ENCODE measurements at regions not wholly inside any gene's neighbourhood (a gene's known extent, or its start where the extent isn't known, plus 50 kb on each side); places are given as distances from the start of the nearest gene placed in this dataset.

DNA sequence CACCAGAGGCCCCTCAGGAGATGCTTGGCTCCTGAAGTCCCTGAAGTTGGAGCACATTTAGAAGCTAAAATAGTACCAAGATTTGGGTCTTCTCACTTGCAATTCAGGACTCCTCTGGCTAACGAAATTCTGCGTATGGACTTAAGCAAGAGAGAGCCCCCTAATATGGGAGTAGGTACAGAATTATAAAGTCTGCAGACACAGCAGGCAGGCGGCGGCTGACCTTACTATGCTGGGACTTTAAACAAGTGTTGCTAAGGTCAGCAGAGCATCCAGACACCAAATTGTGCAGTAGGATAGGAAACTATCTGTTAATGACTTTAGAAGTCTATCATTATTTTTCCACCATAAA is 104.5 kb upstream of the PDE4B start:
- Histone ChIP-seq H3K4me3 (ENCODE audit: low read depth in 1 of 2, low read length in 2 of 2) (no peak overlapping the region), H2AFZ (ENCODE audit: low read depth, low read length) (no peak overlapping the region), H3K4me2 (ENCODE audit: insufficient read depth, low read length) (no peak overlapping the region), H3K27me3 (ENCODE audit: insufficient read depth, low read length, poor library complexity) (no peaks in the 10 kb centered on the region), H3K4me1 (ENCODE audit: insufficient read depth, low read length) (peaks cover 12% of the 10 kb centered on the region), H3K27ac (ENCODE audit: low read length) (no peak overlapping the region), H4K20me1 (ENCODE audit: insufficient read depth, low read length) (no peaks in the 10 kb centered on the region), H3K9ac (ENCODE audit: low read depth, low read length) (no peak overlapping the region), H3K36me3 (ENCODE audit: insufficient read depth, low read length) (no peaks in the 10 kb centered on the region), H3K79me2 (ENCODE audit: insufficient read depth, low read length) (no peaks in the 10 kb centered on the region), H3K9me3 (ENCODE audit: insufficient read depth, low read length, severe bottlenecking) (no peaks in the 10 kb centered on the region)
- DNase-seq (no peak), ATAC-seq (ENCODE audit: insufficient read depth, low read depth) (no peak)
- no peak for TF ChIP-seq EZH2 (IDR thresholded peaks at IDR 0.05; ENCODE audit: borderline replicate concordance, low read depth, low read length, severe bottlenecking)
- TF ChIP-seq, protein P1, sequence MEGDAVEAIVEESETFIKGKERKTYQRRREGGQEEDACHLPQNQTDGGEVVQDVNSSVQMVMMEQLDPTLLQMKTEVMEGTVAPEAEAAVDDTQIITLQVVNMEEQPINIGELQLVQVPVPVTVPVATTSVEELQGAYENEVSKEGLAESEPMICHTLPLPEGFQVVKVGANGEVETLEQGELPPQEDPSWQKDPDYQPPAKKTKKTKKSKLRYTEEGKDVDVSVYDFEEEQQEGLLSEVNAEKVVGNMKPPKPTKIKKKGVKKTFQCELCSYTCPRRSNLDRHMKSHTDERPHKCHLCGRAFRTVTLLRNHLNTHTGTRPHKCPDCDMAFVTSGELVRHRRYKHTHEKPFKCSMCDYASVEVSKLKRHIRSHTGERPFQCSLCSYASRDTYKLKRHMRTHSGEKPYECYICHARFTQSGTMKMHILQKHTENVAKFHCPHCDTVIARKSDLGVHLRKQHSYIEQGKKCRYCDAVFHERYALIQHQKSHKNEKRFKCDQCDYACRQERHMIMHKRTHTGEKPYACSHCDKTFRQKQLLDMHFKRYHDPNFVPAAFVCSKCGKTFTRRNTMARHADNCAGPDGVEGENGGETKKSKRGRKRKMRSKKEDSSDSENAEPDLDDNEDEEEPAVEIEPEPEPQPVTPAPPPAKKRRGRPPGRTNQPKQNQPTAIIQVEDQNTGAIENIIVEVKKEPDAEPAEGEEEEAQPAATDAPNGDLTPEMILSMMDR (IDR thresholded peaks at IDR 0.05; ENCODE audit: borderline replicate concordance, extremely low read depth, low read length, poor library complexity, severe bottlenecking), result no peak

DNA sequence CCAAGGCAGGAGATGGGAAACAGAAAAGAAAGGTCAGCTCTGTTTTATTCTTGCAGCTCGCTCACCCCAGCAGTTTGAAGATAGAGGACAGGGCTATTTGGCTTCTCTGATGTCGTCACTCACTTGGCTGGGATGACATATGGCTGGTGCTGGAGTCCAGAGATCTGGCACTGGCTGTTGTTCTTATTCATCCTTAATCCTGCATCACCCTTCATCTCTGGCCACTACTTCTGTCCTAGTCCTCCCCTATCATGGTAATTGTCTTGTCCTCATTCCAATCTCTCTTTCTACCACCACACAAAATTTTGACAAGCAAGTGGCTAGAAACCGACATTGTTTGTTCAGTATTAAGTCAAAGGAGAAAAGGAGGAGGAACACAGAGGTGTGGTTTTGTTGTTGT is 103.8 kb upstream of the PDE4B start:
- Histone ChIP-seq H3K27me3 (ENCODE audit: insufficient read depth, low read length, poor library complexity) (no peaks in the 10 kb centered on the region), H3K9me3 (ENCODE audit: insufficient read depth, low read length, severe bottlenecking) (no peaks in the 10 kb centered on the region), H3K36me3 (ENCODE audit: insufficient read depth, low read length) (no peaks in the 10 kb centered on the region), H2AFZ (ENCODE audit: low read depth, low read length) (no peak overlapping the region), H3K4me3 (ENCODE audit: low read depth in 1 of 2, low read length in 2 of 2) (no peak overlapping the region), H3K4me2 (ENCODE audit: insufficient read depth, low read length) (no peak overlapping the region), H3K4me1 (ENCODE audit: insufficient read depth, low read length) (peaks cover 12% of the 10 kb centered on the region), H3K27ac (ENCODE audit: low read length) (no peak overlapping the region), H3K79me2 (ENCODE audit: insufficient read depth, low read length) (no peaks in the 10 kb centered on the region), H3K9ac (ENCODE audit: low read depth, low read length) (no peak overlapping the region), H4K20me1 (ENCODE audit: insufficient read depth, low read length) (no peaks in the 10 kb centered on the region)
- ATAC-seq (ENCODE audit: insufficient read depth, low read depth) (no peak), DNase-seq (no peak)
- TF ChIP-seq, protein P1 (IDR thresholded peaks at IDR 0.05; ENCODE audit: borderline replicate concordance, extremely low read depth, low read length, poor library complexity, severe bottlenecking), result no peak

DNA sequence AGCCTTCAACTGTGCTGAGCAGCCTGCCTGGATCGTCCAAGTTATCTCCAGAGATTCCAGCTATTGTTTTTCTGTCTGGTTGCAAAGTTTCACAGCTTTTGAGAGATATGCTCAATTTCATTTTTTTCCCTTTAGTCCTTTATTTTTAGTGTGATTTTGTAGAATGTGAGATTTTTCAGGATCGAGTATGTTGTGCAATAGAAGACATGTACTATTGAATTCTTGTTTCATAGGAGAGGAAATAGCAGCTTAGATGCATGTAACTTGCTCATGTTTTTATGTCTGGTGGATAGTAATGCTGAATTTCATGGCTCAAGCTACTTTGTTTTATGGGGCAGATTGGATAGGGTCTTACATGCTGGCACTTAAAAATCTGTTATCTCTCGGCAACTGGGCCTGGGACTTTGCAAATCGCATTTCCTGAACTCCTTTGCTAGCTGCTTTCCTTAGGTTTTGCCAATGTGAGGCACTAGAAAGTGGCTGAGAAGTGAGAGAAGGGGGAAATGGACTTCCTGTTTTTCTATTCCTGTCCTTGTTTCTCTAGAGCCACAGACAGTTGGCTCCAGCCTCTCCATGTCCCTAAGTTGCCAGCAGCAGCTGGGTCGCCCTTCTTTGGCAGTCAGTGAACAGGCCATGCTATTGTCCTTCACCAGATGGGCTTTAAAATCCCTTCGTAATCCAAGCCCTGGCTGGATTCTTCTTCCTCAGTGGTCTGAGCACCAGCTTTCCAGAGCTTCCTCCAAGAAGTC is 101.4 kb upstream of the PDE4B start:
- H3K27ac ChIP-seq (ENCODE audit: low read length), result no peak overlapping the region
- no peaks in the 10 kb centered on the region for H3K9me3 ChIP-seq (ENCODE audit: insufficient read depth, low read length, severe bottlenecking)
- no peak overlapping the region for H3K9ac ChIP-seq (ENCODE audit: low read depth, low read length)
- no peaks in the 10 kb centered on the region for H3K36me3 ChIP-seq (ENCODE audit: insufficient read depth, low read length)
- no peaks in the 10 kb centered on the region for H3K79me2 ChIP-seq (ENCODE audit: insufficient read depth, low read length)
- no peak for ATAC-seq (ENCODE audit: insufficient read depth, low read depth)
- H3K4me2 ChIP-seq (ENCODE audit: insufficient read depth, low read length), result no peak overlapping the region
- TF ChIP-seq, protein P1 (IDR thresholded peaks at IDR 0.05; ENCODE audit: borderline replicate concordance, extremely low read depth, low read length, poor library complexity, severe bottlenecking), result no peak
- TF ChIP-seq EZH2 (IDR thresholded peaks at IDR 0.05; ENCODE audit: borderline replicate concordance, low read depth, low read length, severe bottlenecking), result no peak
- H3K4me1 ChIP-seq (ENCODE audit: insufficient read depth, low read length), result peaks cover 12% of the 10 kb centered on the region
- no peaks in the 10 kb centered on the region for H4K20me1 ChIP-seq (ENCODE audit: insufficient read depth, low read length)
- H3K4me3 ChIP-seq (ENCODE audit: low read depth in 1 of 2, low read length in 2 of 2), result no peak overlapping the region
- H3K27me3 ChIP-seq (ENCODE audit: insufficient read depth, low read length, poor library complexity), result no peaks in the 10 kb centered on the region
- H2AFZ ChIP-seq (ENCODE audit: low read depth, low read length), result no peak overlapping the region
- no peak for DNase-seq

Data from DND-41 (cell line).